ENCODE measurements at regions not wholly inside any gene's neighbourhood (a gene's known extent, or its start where the extent isn't known, plus 50 kb on each side); places are given as distances from the start of the nearest gene placed in this dataset.
"Not testable (repeated sequence)": the region's sequence is repeated elsewhere in the genome, so short reads cannot be mapped to it uniquely, and the experiment has no call there.

DNA sequence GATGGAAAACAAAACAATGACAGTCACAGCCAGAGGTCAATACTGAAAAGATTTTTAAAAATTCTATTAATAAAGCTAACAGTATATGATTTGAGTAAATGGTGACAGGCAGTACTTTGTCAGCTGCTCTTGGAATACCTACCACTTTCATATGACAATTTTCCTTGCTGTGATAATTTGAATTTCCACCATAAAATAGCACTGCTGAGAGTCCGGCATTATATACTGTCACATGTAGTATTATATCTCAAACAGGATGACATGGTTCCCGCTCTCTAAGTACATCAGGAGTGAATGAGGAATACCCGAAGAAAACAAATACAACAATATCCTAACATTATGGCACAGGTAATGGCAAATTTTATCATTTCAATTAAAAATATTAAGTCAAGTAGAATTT is 146.8 kb upstream of the TMPRSS15 start:
- no peak for DNase-seq (ENCODE audit: low read depth)

GRCh38 chr21:18553786-18554185 is 150.2 kb upstream of the TMPRSS15 start:
- no peak for DNase-seq (ENCODE audit: low read depth)

DNA sequence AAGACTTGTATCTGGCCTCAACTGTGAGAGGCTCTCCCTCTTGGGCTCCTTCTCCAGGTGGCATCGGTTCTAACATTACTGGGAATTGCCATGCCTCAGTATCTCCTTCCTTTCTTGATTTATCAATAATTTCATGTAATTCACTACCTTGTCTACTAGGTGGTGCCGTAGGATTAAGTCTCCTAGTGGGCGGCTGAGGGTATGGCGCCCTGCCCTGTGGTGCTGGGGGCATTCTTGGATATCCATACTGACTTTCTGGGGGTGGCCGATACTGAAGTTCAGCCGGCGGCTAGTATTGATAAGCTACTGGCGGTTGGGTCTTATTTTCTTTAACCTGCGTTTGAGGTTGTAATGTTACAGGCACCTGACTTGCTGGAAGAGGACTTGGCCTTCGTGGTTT is 164.2 kb upstream of the TMPRSS15 start:
- not testable (repeated sequence) for DNase-seq (ENCODE audit: low read depth)

GRCh38 chr21:18588001-18588662 is 184.5 kb upstream of the TMPRSS15 start:
- no peak for DNase-seq (ENCODE audit: low read depth)

DNA sequence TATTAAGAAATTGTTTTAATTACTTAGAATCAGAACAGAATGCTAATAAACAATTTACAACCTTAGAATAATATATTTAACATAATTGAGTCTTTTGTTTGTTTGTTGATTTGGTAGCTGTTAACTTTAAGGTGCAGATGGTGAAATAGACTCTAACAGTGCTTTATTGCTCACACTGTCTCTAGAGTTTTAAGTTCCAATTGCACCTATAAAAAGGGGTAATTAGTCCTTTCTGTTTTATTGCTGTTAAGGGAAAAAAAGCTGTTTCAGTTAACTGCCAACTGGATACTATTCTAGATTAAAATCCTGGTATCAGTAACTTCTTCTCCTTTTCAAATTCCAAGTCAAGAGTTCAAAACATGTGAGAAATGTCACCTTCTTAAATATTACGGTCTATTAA is 197.6 kb upstream of the TMPRSS15 start:
- DNase-seq (ENCODE audit: low read depth), result no peak

DNA sequence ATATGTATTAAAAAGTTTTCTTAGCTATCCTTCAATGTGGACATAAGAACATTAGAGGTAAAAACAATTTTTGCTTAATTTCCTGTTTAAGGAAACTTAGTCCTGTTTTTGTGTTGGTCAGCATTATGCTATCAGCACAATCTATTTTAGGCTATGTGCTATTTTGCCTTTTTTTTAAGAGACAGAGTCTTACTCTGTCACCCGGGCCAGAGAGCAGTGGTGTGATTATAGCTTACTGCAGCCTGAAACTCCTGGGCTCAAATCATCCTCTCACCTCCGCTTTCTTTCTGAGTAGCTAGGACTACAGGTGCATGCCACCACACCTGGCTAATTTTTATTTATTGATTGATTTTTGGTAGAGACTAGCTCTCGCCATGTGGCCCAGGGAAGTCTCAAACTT is 199.1 kb upstream of the TMPRSS15 start:
- no peak for DNase-seq (ENCODE audit: low read depth)

GRCh38 chr21:18603261-18603660 is 199.7 kb upstream of the TMPRSS15 start:
- DNase-seq (ENCODE audit: low read depth), result no peak

- DNase-seq (ENCODE audit: low read depth), result no peak
Measured at GRCh38 chr21:18603980-18604379, 200.4 kb upstream of the TMPRSS15 start.

GRCh38 chr21:18608226-18608625 is 204.6 kb upstream of the TMPRSS15 start:
- DNase-seq (ENCODE audit: low read depth), result no peak

DNA sequence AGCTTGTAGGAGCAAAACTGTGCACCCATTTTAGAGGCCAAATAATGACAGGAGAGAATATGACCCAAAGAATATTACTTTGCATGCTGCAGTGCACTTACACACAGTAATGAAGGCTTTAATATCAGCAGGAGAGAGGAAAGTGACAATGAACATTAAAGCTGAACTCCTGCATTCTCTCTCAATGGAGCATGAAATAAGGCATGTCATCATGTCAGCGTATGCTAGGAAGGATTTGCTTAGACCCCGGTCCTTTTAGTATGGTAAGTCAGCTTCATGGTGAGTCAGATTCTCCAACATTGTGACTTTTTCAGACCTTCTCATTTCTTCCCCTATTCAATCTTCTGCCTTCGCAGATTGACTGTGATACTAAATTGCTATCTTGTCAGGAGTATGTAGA is 210.7 kb upstream of the TMPRSS15 start:
- DNase-seq (ENCODE audit: low read depth), result no peak

DNA sequence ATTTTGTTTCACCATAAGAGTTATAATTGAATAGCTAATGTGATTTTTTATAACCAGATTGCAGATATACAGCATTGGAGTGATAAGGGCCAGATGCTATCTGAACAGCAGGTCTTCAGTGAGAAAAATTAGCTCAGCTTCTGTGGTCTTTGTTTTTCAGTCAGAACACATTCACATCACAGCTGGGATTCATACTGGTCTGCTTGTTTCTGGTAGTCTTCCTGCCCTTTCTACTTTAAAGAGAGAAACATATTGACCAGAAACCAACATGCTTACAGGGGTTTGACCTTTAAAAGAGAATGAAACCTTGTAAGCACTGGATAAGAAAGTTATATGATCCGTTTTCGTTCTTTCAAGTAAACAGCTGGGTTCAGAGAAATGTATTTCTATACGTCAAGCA is 213.7 kb upstream of the TMPRSS15 start:
- no peak for DNase-seq (ENCODE audit: low read depth)

- DNase-seq (ENCODE audit: low read depth), result no peak
Measured at GRCh38 chr21:18620436-18620835, 216.9 kb upstream of the TMPRSS15 start.

DNA sequence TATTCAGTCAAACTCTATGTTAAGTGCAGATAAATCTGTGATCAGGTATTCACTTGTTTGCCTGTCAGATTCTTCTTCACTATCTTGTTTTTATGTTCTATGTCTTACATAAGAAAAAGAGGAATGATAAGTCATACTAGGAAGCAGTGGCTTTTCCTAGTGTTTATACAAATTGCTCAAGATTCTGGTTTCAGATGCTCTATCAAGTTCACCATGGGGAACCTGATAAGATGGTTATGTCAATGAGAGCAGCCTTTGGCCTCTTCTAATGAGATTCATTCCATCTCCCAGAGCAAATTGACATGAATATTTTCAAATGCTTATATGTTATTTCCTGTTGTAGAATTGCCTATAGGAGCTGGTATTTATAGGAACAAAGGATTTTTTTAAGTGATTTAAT is 218.8 kb upstream of the TMPRSS15 start:
- no peak for DNase-seq (ENCODE audit: low read depth)

- peak; percentile 61 for DNase-seq (ENCODE audit: low read depth)
Measured at GRCh38 chr21:18630446-18630845, 226.9 kb upstream of the TMPRSS15 start.

- DNase-seq (ENCODE audit: low read depth), result no peak
Measured at GRCh38 chr21:18636897-18637296, 233.3 kb upstream of the TMPRSS15 start.

DNA sequence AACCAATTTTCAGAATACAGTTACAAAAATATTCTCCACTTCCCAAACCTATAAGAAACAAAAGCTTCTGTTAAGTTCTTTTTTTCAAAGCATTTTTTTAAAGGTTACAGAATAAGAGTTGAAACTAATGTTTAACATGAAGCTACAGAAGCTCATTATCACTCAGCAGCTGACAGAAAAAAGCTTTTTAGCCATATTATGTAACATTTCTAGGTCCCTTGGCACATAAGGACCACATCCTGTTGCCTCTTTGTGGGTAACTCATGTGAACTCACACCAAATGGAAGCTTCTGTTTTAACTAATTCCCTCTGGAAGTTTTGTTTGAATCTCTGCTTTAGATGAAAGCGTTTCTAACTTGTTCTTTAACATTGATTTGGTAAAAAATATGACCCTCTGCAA is 242.5 kb upstream of the TMPRSS15 start:
- no peak for DNase-seq (ENCODE audit: low read depth)

GRCh38 chr21:18655931-18656330 is 252.3 kb upstream of the TMPRSS15 start:
- no peak for DNase-seq (ENCODE audit: low read depth)

- no peak for DNase-seq (ENCODE audit: low read depth)
Measured at GRCh38 chr21:18661842-18662241, 258.3 kb upstream of the TMPRSS15 start.

DNA sequence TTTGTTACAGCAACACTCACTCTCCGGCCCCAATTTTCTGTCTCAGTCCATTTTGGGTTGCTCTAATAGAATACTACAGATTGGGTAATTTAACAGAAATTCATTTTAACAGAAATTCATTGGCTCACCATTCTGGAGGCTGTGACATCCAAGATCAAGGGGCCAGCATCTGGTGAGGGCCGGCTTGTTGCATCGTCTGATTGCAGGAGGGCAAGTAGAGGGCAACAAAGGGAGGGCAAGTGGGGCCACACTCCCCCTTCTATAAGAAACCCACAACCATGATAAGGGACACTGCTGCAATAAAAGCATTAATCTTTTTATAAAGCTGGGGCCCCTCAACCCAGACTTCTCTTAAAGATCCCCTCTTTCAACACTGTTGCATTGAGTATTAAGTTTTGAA is 260.1 kb upstream of the TMPRSS15 start:
- no peak for DNase-seq (ENCODE audit: low read depth)

DNA sequence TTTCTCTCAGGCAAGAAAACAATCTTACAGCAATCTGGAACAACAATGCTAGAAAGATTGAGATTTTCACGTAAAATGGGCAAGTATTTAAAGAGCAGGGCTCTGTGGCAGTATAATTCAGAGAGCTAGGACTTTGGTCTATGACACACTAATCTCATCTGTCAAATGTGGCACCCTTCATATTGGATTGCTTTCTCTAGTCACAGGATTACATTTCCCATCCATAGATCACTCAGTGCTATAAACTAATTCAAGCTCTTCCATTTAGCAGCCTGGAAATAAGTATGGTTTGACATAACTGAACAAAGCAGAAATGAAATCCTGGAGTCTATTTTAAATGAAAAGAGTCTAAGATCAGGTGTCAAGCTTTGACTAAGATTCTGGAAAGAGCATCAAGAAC is 263.1 kb upstream of the TMPRSS15 start:
- no peak for DNase-seq (ENCODE audit: low read depth)

- DNase-seq (ENCODE audit: low read depth), result no peak
Measured at GRCh38 chr21:18673789-18674188, 270.2 kb upstream of the TMPRSS15 start.

DNA sequence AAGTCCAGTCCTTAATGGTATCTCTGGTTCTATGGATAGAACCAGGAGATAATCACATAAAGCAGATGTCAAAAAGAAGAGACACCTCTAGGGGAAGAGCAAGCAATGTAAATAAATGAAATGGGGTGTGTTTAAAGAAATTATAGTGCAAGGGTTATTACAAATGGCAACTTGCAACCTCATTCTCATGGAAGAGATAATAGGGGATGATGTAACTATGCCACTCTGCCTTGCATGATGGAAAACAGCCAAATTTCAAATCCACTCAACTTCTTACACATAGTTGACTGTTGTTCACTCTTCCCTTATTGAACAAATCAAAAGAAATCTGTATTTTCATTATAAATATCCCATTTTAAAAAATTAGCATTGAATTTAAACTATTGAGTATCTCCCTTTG is 274.0 kb upstream of the TMPRSS15 start:
- DNase-seq (ENCODE audit: low read depth), result no peak

- DNase-seq (ENCODE audit: low read depth), result peak; percentile 43
Measured at GRCh38 chr21:18705971-18706370, 302.4 kb upstream of the TMPRSS15 start.

DNA sequence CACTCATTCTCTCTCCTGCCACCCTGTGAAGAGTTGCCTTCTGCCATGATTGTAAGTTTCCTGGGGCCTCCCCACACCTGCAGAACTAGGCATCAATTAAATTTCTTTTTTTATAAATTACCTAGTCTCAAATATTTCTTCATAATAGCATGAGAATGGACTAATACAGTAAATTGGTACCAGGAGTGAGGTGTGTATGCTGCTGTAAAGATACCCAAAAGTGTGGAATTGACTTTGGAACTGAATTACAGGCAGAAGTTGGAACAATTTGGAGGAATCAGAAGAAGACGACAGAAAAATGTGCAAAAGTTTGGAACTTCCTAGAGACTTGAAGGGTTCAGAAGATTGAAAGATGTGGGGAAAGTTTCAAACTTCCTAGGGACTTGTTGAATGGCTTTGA is 308.1 kb upstream of the TMPRSS15 start:
- DNase-seq (ENCODE audit: low read depth), result no peak

Measured in HT1080 (cell line).